ENCODE measurements at regions not wholly inside any gene's neighbourhood (a gene's known extent, or its start where the extent isn't known, plus 50 kb on each side); places are given as distances from the start of the nearest gene placed in this dataset.

DNA sequence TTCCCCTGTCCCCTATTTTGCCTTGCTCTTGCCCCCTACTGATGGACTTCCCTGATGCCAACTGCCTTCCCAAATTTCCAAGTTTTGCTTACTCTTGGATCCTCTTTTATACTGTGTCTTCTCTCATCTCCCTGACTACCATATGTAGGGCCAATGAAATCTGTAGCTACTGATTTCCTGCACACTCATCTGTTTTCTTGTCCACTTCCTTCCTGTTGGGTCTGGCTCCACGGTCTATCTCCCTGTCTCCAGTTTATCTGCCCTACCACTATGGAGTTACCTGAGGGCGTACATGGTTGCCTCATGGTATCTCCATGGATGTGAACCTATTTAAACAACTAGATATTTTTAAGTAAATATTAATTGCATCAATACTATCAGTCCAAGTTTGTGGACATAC, 140.3 kb upstream of the MCHR2 start:
- no peak for DNase-seq (ENCODE audit: low spot score)

DNA sequence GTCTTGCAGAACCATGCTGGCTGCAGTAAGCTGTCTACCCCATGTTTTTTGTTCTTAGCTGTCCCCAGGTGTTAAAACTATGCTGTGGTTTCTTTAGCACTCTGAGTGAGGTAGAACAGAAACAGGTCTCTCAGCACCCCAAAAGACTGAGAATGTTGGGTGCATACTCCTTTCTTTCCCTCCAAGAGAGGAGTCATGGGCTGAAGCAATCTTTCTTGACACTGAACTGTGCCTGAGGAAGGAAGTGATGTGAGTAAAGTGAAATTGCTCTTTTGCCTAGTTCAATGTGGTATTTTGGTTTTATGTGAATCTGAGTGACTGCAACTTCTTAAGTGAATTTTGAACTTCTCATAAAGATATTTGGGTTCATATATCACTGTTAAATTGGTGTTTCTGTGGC, 138.0 kb upstream of the MCHR2 start:
- no peak for DNase-seq (ENCODE audit: low spot score)

DNA sequence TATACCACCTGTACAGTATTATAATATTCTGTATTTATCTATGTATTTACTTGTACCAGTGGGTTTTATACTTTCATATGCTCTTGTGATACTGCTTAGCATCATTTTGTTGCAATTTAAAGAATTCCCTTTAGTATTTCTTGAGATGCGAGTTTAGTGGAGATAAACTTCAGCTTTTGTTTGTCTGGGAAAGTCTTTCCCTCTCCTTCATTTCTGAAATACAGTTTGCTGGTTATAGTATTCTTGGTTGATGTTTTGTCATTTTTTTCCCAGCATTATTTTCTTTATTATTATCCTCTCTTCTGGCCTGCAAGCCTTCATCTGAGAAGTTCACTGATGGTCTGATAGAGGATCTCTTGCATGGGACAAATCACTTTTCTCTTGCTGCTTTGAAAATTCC, 136.6 kb upstream of the MCHR2 start:
- DNase-seq (ENCODE audit: low spot score): no peak

- no peak for DNase-seq (ENCODE audit: low spot score)
Measured at GRCh38 chr6:100126790-100127484, 132.9 kb upstream of the MCHR2 start.

GRCh38 chr6:100121854-100122609, 128.0 kb upstream of the MCHR2 start:
- no peak for DNase-seq (ENCODE audit: low spot score)

- DNase-seq (ENCODE audit: low spot score): no peak
Measured at GRCh38 chr6:100119261-100119660, 125.2 kb upstream of the MCHR2 start.

- no peak for DNase-seq (ENCODE audit: low spot score)
Measured at GRCh38 chr6:100118301-100118700, 124.3 kb upstream of the MCHR2 start.

DNA sequence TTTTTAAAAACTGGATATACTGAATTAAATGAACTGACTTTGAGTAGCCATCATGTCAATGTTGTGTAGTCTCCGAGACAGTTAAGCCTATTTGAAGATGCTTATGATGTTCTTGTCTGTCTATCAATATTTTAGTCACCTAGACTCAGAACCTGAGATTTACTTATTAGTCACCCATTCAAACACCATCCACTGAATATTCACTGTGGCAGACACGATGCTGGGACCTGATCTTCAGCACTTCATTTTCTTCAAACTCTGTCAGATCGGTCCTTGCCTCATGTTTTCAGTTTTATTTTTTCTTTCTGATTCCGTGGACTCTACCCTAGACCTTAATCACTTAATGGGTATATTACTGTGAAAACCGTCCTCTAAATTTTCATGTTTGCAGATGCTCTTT, 123.7 kb upstream of the MCHR2 start:
- DNase-seq (ENCODE audit: low spot score): no peak

DNA sequence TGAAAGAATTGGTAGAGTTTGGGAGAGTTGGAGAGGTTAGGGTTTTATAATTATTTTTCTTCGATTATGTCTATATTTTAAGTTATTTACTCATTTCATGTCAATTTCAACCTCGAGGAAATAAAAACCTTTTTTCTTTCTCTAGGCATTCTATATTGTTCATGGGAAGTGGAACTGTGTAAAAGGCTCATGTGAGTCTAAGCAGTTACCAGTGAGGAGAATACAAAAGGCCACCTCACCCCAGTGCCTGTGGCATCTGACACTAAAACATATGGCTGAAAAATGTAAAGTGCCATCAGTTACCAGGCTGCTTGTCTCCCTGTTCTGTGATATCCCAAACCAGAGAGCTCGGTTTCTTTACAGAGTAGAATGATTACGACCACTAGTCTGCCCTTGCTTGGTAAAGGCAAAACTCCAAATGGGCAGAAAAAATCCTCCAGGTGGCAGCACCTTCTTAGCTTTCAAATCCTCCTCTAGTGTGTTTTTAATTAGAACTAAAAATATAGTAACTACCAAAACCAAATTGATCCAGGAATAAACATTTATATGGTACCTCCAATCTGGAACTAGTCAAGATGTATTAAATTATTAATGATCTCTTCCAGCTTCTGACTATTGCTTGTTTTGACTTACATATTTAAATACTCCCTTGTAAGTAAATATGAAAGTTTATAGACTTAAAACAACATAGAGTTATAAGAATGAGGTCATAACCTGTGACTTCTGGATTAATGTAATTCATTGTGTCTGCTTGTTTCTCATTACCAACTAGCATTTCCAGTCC, 122.6 kb upstream of the MCHR2 start:
- DNase-seq (ENCODE audit: low spot score): no peak

- no peak for DNase-seq (ENCODE audit: low spot score)
Measured at GRCh38 chr6:100115407-100116101, 121.5 kb upstream of the MCHR2 start.

- DNase-seq (ENCODE audit: low spot score): no peak
Measured at GRCh38 chr6:100112855-100113508, 119.0 kb upstream of the MCHR2 start.

DNA sequence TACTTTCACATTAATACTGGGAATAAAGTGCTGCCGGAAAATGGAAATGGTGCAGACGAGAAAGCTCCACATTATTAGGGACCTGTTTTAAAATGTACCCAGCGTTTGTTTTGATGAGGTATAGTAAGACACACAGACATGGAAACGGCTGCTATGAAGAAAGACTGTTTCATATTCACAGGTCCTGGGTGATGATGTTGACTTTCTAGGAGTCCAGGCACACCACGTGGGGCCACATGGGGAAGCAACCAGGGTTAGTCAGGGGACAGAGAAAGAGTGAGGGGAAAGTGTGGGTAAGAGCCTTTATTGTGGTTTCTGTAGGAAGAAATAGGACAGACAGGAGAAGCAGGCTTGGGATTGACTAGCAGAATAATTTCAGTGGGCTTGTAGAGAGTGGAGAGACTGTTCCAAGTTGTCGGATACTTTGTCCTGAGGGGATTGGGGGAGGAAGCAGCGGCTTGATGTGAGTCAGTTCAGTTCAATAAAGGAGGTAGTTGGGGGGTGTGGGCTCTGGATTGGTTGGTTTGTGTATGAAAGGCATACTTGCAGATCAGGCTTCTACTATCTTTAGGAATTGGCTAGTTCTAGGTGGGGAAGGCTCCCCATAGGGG, 112.0 kb upstream of the MCHR2 start:
- DNase-seq (ENCODE audit: low spot score): no peak

GRCh38 chr6:100105138-100105537, 111.1 kb upstream of the MCHR2 start:
- no peak for DNase-seq (ENCODE audit: low spot score)

- DNase-seq (ENCODE audit: low spot score): no peak
Measured at GRCh38 chr6:100103931-100104330, 109.9 kb upstream of the MCHR2 start.

GRCh38 chr6:100103194-100103593, 109.2 kb upstream of the MCHR2 start:
- no peak for DNase-seq (ENCODE audit: low spot score)

DNA sequence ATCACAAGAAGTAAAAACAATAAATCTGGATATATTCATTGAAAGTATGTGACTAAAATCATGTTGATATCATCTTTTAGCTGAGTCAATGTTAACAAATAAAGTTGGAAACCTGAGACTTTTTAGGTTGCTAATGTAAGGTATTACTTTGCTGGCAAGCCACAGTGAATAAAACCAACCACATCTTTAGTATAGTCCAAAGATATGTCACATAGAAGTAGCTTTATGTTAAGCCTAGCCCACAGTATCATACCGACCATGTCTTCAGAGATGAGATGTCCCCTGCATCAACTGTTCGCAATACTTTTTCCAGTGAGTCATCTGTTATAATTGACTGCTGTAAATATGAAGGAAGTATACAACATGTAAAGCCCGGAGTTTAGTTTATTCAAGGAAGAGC, 107.6 kb upstream of the MCHR2 start:
- DNase-seq (ENCODE audit: low spot score): no peak

DNA sequence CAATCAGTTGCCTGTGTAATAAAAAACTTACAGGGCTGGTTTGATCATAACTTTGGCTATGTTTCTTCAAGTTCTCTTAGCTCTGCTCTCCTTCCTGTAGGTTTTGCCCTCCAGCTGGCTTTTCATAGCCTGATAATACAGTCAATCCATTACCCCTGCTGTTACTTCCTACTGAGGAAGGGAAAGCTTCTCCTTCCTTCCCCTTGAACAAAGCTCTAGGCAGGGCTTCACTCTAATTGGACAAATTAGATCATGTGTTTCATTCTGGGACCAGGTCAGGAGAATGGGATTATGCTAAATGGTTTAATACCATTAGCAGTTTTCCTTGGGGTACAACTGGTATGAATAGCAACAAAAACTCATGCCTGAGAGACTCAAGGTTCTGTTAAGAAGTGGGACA, 106.8 kb upstream of the MCHR2 start:
- DNase-seq (ENCODE audit: low spot score): no peak

DNA sequence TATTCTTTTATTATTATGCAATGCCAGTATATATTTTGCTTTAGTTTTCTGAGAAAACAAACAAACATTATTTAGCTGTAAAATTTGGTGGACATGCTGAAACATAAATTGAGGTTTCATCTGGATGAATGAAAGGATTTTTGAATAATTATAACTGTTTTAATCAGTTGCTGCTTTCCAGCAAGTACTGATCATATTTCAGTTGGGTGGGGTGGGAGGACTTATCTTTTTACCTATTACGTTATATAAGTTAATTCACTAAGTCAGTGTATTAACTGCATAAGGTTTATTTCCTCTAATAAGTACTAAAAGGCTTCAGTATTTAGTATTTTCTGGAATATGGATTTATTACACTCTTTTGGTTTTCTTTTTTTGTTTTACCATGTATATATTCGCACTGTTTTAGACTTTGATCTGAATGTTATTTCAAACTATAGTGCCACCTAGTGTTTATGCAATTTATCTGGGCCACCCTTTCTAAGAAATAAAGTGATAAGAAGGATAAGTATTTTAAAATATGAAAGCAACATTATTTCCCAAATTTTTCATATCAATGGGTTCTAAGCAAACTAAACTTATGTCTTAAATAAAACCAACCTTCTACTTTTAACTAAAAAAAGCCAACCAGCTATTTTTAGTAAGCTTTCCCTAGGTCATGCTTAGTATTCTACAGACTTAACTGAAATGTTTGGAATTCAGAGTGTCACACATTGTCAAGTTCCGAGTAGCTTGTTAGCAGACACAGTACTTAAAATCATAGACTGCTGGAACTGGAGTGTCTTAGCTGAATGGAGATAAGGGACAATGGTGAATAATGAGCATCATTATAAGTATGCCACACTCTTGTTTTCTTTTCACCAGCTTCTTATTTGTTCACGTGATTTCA, 105.4 kb upstream of the MCHR2 start:
- DNase-seq (ENCODE audit: low spot score): no peak

DNA sequence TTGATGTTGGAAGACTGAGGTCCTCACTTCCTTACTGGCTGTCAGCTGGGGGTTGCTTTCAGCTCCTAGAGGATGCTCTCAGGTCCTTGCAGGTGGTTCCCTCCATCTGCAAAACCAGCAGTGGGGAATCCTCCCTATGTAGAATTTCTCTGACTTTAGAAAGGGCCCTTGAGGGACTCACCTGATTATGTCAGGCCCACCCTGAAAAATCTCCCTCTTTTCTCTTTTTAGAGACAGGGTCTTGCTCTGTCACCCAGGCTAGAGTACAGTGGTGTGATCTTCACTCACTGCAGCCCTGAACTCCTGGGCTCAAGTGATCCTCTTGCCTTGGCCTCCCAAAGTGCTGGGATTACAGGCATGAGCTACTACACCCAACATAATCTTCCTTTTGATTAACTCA, 102.9 kb upstream of the MCHR2 start:
- no peak for DNase-seq (ENCODE audit: low spot score)

DNA sequence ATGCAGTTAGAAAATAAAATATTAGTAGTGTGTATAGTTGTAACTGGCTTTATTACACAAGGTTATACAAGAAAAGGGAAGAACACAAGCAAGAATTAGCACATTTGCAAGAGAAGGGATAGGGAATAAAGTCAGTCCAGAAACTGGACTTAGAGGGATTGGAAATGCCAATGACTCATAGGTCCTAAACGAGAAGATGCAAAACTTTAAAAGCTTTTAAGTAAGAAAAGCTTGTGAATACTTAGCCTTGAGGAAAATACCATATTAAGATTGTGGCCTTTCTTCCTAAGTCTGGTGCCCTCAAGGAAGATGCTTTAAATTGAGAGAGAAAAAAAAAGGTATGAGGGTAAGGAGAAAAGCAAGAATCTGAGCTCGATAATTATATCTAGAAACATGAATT, 102.3 kb upstream of the MCHR2 start:
- DNase-seq (ENCODE audit: low spot score): no peak

Measured in left forelimb (tissue), 1 donor.